HG03469 (cell line): ENCODE measurements at regions not wholly inside any gene's neighbourhood (a gene's known extent, or its start where the extent isn't known, plus 50 kb on each side); places are given as distances from the start of the nearest gene placed in this dataset.

Source experiments
- ATAC-seq: cut with Tn5 transposase; IDR thresholded peaks from one replicate; pipeline ENCODE4 v1.9.1; 2021; ENCODE audit warnings: mild to moderate bottlenecking, moderate library complexity, moderate number of reproducible peaks; ENCODE audit not compliant: unreplicated experiment

DNA sequence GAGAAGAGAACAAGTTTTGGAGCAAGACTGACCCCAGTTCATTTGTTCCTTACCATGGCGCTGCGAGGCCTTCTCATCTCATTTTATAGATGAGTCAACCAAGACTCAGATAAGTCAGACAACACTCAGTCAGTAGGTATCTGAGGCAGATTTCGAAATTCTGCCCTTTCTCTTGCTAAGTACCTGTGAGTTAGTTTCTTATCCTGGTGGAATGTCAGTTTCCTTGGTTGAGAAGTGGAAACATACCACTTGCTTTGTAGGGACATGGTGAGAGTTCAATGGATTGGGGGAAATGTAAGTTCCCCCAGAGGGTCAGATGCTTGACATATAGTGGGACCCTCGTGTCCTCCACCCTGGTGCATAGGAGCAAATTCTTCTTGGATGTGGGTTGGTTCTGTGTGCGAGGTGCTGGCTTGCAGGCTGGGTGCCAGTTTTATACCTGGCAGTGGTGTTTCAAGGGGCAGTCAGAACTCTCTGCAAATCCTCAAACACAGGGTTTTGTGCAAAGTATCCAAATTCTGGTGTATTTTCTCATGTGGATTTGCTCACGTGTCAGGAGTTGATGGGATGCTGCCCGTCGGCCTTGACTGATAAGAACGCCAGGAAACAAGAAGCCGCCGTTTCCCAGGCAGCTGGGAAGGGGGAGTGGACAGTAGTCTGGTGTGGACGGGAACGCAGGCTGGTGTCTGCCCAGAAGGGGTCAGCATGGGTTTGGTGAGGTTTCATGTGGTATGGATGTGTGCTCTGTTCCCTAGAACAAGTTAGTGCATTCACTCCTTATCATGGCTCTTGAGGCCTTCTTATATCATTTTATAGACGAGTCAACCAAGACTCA is 61.1 kb upstream of the CIBAR2 start:
- ATAC-seq: no peak

DNA sequence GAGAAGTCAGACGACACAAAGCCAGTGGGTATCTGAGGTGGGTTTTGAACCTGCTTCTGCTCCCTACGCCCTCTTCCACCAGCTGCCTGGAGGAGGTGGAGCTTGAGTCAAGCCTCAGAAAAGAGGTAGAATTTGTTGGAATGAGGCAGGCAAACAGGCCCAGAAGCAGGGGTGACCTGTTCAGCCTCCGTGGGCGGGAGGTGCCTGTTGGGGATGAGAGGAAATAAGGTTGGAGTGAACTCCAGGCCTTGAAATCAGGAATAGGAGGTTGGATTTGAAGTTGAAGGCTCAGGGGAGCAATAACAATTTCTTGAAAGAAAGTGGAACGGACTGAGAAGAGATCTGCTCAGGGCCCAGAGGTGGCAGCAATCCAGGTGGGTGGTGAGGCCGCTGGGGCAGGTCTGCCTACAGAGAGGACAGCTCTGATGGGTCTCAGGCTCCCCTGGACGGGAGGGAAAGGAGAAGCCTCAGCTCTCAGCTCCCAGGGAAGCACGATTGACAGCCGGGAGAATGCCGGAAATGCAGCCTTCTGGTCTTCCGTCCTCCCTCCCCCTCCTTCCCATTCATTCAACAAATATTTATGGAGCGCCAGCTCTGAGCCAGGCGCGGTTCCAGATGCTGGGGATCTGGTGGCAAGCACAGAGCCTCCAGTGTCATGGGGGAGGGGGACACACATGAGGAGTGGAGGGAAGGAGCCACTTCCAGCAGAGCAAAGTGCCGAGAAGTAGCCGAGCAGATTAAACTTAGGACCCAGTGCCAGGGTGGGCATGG is 61.9 kb upstream of the CIBAR2 start:
- no peak for ATAC-seq

DNA sequence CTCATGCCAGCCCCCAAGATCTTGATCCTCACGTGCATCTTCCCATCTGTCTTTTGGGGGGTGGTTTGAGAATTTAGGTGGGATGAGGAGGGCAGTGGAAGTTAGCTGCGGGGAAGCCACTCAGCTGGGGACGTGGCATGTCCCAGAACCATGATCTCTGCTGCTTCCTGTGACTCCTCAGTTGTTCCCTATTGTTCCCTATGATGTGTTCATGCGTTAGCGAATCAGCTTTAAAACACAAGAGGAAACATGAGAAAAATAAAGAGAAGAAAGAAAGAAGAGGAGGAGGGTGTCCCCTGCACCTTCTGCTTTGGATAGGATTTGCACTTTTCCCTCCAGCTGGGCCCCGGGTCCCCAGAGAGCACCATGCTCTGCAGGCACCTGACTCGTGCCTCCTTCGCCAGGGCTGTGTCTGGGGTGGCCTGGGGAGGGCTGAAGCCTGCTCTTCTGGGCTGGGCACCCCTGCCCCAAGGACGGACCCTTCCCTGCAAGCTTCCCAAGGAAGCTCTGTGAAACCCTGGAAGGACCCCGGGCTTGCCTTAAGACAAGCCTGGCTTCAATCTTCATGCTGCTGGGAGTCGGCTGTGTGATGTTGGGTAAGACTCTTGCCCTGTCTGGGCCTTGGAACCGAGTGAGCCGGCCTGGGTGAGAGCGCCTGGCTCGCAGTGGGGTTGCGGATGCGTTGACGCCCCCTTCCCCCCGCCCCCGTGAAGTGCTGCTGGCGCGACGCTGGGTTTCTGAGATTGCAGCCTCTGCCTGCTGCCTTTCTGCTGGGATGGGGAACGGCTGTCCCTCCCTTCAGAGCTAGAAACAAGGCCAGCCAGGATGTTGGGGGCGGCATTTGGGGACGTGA is 62.8 kb upstream of the CIBAR2 start:
- no peak for ATAC-seq

DNA sequence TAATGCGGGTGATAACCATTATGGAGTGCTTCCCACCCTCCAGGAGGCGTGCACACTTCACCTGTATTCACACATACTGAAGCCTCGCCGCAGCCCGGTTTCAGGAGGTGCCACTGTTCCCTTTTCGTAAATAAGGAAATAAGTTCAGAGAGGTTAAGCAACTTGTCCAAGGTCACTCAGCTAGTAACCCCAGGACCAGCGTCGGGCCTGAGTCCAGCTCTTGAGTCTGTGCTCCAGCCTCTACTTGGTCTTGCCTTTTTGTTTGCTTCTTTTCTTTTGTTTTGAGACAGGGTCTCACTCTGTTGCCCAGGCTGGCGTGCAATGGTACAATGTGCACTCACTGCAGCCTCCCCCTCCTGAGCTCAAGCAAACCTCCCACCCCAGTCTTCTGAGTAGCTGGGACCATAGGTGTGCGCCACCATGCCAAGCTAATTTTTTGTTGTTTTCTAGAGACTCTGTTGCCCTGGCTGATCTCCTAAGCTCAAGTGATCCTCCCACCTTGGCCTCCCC is 63.5 kb upstream of the CIBAR2 start:
- ATAC-seq: no peak

- ATAC-seq: no peak
These were observed 64.5 kb upstream of the CIBAR2 start for GRCh38 chr16:85176541-85177447.

DNA sequence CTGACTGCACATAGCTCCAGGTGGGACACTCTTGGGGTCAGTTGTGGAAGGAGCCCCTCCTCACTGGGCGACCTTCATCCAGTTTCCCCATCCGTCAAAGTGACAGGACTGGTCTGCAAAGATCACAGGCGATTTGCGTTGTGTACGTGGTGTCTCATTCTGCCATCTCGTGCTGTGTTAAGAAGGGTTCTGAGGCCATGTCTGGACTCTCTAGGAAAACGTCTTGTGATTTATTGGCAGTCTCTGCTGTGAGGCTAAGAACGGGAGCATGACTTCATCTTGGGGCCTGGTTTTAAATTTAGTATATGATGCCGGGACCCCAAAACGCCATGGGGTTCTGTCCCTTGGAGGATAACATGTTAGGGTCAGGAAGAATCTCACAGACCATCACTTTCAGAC is 65.2 kb upstream of the CIBAR2 start:
- ATAC-seq: no peak

- ATAC-seq: no peak
These were observed 65.8 kb upstream of the CIBAR2 start for GRCh38 chr16:85178006-85178591.

DNA sequence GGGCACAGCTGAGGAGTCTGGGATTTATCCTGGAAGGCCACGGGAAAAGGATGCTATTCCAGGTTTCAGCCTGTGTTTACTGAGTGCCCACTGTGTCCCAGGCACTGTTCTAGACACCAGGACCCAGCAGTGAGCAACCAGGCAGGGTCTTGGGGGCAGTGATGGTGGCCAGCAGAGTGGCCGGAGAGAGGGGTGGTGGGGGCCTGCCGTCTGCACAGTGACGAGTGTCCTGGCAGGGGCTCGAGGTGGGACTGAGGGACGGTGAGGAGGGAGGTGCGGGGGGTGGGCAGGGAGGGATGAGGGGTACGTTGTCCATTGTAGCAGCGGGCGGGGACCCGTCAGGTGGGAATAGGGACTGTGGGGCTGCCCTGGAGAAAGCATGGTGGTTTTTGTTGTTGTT is 66.3 kb upstream of the CIBAR2 start:
- ATAC-seq: no peak

DNA sequence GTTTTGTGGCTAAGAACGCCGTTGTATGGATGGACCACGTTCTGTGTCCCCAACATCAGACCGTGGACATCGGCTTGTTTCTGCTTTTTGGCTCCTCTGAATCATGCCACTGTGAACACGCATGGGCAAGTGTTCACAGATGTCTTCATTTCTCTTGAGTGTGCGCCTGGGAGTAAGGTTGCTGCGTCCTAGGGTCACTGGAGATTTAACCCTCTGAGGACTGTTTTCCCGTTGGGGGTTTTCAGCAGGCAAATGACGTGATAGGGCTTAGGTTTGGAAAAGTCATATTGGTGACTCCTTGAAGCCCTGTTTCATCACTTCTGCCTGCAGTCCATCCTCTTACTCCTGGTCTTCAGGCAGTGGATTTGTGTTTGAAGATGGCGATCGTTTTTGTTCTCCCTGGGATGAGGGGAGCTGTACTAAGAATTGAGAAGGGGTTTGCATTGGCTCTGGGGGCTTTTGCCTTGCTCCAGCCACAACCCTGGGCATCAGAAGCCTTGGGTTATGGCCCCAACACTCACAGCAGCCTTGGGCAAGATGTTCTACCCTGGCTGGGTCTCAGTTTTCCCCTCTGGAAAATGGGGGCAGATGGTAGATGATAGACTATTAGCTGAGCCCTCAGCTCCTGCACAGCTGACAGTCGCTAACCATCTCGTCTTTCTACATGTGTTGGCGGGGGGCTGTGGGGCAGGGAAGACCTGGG is 67.2 kb upstream of the CIBAR2 start:
- no peak for ATAC-seq

GRCh38 chr16:85180047-85180826 is 68.0 kb upstream of the CIBAR2 start:
- no peak for ATAC-seq

DNA sequence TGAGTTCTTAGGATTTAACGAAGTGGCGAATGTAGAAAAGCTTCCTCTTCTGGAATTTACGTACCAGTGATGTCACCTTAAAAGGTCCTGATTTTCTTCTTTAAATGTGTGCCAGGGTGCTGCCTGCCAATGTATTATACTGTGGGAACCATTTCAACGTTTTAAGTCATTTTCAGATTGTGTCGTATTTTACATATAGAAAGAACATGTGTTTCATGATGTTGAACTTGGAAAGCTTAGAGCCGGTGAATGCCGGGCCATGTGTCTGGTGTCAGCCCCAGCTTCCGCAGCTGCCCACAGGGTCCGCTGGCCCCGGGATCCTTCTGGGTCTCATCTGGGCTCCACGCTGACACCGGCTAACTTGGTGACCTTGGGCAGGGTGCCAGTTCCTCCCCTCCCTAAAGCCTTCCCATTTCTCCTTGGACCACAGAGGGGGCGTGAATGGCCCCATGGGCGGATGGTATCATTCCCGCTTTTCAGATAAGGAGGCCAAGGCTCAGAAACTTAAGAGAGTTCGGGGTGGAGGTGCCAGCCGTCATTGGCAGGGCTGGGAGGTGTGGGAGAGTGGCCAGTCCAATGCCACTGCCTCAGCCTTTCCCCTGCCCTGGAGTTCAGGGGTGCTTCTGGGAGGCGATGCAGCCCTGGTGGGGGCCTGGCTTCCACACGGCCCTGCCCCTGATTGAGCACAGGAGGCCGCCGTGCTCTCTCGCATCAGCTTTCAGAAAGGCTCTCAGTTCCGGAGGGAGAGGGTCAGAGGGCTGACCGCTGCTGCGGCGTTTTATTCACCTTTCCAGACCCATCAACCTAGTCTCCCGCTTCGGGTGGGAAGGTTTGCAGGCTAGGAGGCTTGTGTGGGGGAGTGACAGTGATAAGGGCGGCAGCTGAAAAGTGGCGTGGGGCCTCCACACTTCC is 68.8 kb upstream of the CIBAR2 start:
- ATAC-seq: no peak

DNA sequence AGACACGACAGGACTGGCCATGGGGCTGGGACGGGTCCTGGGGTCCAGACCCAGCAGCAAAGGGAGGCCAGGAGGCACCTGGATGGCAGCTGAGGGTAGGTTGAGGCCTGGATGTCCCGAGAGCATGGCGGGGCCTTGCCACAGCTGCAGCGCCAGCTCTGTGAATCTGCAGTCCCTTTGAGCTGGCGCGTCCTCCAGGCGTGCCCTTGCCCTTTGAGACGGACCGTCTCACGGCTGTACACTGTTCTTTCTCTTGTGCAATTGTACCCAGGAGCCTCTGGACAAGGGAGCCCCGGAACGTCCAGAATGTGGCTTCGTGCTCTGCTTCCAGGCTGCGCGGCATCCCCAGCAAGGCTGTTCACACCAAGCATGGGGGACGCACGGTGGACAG is 69.5 kb upstream of the CIBAR2 start:
- no peak for ATAC-seq

DNA sequence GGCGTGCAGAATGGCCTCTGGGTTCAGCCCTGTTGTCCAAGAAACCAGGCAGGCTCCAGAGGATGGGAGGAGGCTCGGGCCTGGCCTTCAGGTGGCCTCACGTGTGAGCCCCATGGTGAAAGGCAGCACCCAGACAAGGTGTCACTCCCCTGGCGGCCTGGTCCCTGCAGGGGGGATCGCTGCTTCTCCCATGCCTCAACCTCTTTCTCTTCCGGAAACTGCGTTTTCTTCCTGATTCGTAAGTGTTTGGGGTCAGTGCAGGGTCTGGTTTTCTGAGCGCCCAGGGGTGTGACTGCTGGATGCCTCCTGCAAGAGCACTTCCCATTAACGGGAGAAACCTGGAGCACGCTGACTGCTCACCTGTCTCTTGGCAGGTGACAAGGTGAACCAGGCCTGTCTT is 70.0 kb upstream of the CIBAR2 start:
- no peak for ATAC-seq

GRCh38 chr16:85182774-85183173 is 70.5 kb upstream of the CIBAR2 start:
- ATAC-seq: no peak

GRCh38 chr16:85183564-85183963 is 71.3 kb upstream of the CIBAR2 start:
- ATAC-seq: no peak

GRCh38 chr16:85184404-85184803 is 72.1 kb upstream of the CIBAR2 start:
- ATAC-seq: no peak
